ENCODE measurements at regions not wholly inside any gene's neighbourhood (a gene's known extent, or its start where the extent isn't known, plus 50 kb on each side); places are given as distances from the start of the nearest gene placed in this dataset.
A peak's percentile ranks its signal among the peaks of the same experiment; 100 is the strongest.

DNA sequence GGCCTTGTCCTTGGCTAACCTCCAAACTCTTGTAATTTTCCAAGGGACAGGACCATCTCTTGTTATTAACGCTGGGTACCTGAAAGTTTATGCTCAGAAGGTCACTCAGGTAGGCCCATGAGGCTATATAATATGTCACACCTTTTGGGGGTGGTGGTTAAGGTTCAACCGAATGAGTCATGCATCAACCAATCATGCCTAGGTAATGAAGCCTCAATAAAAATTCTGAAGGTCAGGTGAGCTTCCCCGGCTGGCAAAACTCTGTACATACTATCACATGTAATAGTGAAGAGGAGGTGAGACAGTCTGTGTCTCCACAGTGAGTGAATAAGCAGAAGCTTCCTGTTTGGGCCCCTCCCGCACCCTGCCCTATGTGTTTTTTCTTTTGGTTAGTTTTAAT is 424.9 kb downstream of the PCDH17 start:
- no peak overlapping the region for H3K4me3 ChIP-seq (ENCODE audit: low read depth, low read length)
- H3K27me3 ChIP-seq (ENCODE audit: control insufficient read depth, insufficient read depth, low read length), result no peaks in the 10 kb centered on the region
- no peaks in the 10 kb centered on the region for H3K4me1 ChIP-seq (ENCODE audit: control insufficient read depth, insufficient read depth, low read length)
- DNase-seq (ENCODE audit: low read depth in 4 of 6, low spot score in 6 of 6), result no peak
- WGBS (ENCODE audit: insufficient coverage), result 100% methylated on average over 1 of the region's 4 CpGs
- no peaks in the 10 kb centered on the region for H3K36me3 ChIP-seq (ENCODE audit: control insufficient read depth, insufficient read depth, low read length)
- no peak overlapping the region for H3K27ac ChIP-seq (ENCODE audit: low read depth, low read length)
- no peaks in the 10 kb centered on the region for H3K9me3 ChIP-seq (ENCODE audit: control insufficient read depth, insufficient read depth, low read length)

- no CpG with 5 or more reads among the region's 1 CpG for WGBS (ENCODE audit: insufficient coverage)
Measured at GRCh38 chr13:58059624-58060023, 428.1 kb downstream of the PCDH17 start.

GRCh38 chr13:58080806-58081205 is 449.3 kb downstream of the PCDH17 start:
- H3K4me3 ChIP-seq (ENCODE audit: low read depth, low read length), result no peak overlapping the region
- WGBS (ENCODE audit: insufficient coverage), result no CpG with 5 or more reads among the region's 2 CpGs
- H3K27me3 ChIP-seq (ENCODE audit: control insufficient read depth, insufficient read depth, low read length), result no peaks in the 10 kb centered on the region
- no peaks in the 10 kb centered on the region for H3K36me3 ChIP-seq (ENCODE audit: control insufficient read depth, insufficient read depth, low read length)
- no peak for DNase-seq (ENCODE audit: low read depth in 4 of 6, low spot score in 6 of 6)
- H3K27ac ChIP-seq (ENCODE audit: low read depth, low read length), result no peak overlapping the region
- no peaks in the 10 kb centered on the region for H3K4me1 ChIP-seq (ENCODE audit: control insufficient read depth, insufficient read depth, low read length)
- no peaks in the 10 kb centered on the region for H3K9me3 ChIP-seq (ENCODE audit: control insufficient read depth, insufficient read depth, low read length)

More at GRCh38 chr13:58059624-58060023, 428.1 kb downstream of the PCDH17 start:
- H3K36me3 ChIP-seq (ENCODE audit: control insufficient read depth, insufficient read depth, low read length), result no peaks in the 10 kb centered on the region
- H3K27me3 ChIP-seq (ENCODE audit: control insufficient read depth, insufficient read depth, low read length), result no peaks in the 10 kb centered on the region
- DNase-seq (ENCODE audit: low read depth in 4 of 6, low spot score in 6 of 6), result no peak
- no peaks in the 10 kb centered on the region for H3K9me3 ChIP-seq (ENCODE audit: control insufficient read depth, insufficient read depth, low read length)
- no peak overlapping the region for H3K27ac ChIP-seq (ENCODE audit: low read depth, low read length)
- H3K4me1 ChIP-seq (ENCODE audit: control insufficient read depth, insufficient read depth, low read length), result no peaks in the 10 kb centered on the region
- no peak overlapping the region for H3K4me3 ChIP-seq (ENCODE audit: low read depth, low read length)

DNA sequence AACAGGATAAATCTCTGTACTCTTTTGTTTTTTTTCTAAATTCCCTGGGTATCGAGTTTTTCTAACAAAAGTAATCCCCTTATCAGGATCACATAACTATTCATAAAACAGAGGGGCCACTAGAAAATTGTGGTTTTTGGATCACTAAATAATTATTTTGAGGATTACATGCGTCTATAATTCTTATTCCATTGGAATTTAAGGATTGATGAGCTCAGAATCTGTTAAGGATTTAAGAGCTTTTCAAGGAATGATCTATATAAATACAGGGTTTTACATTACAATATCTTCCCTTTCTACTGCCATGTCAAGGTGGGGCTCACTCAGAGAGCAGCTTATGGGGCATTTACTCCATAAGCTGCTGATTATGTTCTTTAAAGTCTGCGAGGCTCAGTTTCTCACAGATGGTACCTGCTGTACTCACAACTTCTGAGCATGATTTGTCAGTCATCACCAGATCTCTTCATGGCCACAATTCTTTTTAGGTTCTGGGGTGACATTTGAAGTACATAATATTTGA is 449.8 kb downstream of the PCDH17 start:
- no peaks in the 10 kb centered on the region for H3K36me3 ChIP-seq (ENCODE audit: control insufficient read depth, insufficient read depth, low read length)
- no peak overlapping the region for H3K27ac ChIP-seq (ENCODE audit: low read depth, low read length)
- no peak overlapping the region for H3K4me3 ChIP-seq (ENCODE audit: low read depth, low read length)
- no peak for DNase-seq (ENCODE audit: low read depth in 4 of 6, low spot score in 6 of 6)
- 100% methylated on average over 1 of the region's 3 CpGs for WGBS (ENCODE audit: insufficient coverage)
- H3K4me1 ChIP-seq (ENCODE audit: control insufficient read depth, insufficient read depth, low read length), result no peaks in the 10 kb centered on the region
- H3K27me3 ChIP-seq (ENCODE audit: control insufficient read depth, insufficient read depth, low read length), result no peaks in the 10 kb centered on the region
- H3K9me3 ChIP-seq (ENCODE audit: control insufficient read depth, insufficient read depth, low read length), result no peaks in the 10 kb centered on the region

DNA sequence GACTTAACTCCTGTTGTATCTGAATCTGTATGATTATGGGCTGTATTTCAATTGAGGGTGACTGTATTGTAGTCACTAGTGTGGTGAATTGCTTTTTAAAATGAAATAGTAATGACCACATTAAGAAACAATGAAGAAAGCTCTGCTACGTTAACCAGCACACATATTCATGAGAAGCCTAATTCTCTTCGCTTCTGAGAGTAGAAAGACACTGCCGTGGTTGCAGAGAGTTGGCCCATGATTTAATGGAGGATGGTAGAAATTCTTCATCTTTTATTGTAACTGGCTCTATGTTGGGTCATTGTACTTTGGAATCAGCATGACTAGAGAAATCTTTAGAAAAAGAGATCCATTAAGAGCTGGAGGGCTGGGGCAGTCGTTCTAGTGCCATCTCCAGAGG is 451.5 kb downstream of the PCDH17 start:
- H3K27me3 ChIP-seq (ENCODE audit: control insufficient read depth, insufficient read depth, low read length), result no peaks in the 10 kb centered on the region
- H3K4me1 ChIP-seq (ENCODE audit: control insufficient read depth, insufficient read depth, low read length), result no peaks in the 10 kb centered on the region
- no peak overlapping the region for H3K4me3 ChIP-seq (ENCODE audit: low read depth, low read length)
- DNase-seq (ENCODE audit: low read depth in 4 of 6, low spot score in 6 of 6), result peak in 2 of 6 donors; percentile 3 to 7
- 71% methylated on average over 1 of the region's 4 CpGs for WGBS (ENCODE audit: insufficient coverage)
- H3K9me3 ChIP-seq (ENCODE audit: control insufficient read depth, insufficient read depth, low read length), result no peaks in the 10 kb centered on the region
- no peaks in the 10 kb centered on the region for H3K36me3 ChIP-seq (ENCODE audit: control insufficient read depth, insufficient read depth, low read length)
- H3K27ac ChIP-seq (ENCODE audit: low read depth, low read length), result no peak overlapping the region

DNA sequence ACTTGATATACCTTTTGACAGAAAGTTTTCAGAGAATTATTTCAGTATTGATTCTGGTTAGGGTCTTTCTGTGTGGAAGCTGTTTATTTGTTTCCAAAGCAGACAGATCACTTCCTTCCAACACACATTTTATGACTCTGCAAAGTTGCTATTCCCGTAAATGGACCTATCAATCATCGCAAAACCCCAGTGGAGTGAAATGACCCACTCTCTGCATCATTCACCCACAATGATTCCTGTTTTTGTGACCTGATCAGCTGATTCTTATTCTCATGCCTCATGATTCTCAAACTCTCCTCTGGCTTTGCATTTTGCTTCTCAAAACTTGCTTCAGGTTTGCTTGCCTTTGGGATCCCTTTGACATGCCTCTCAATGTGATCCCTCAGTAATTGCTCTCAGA is 453.7 kb downstream of the PCDH17 start:
- Histone ChIP-seq H3K9me3 (ENCODE audit: control insufficient read depth, insufficient read depth, low read length) (no peaks in the 10 kb centered on the region), H3K36me3 (ENCODE audit: control insufficient read depth, insufficient read depth, low read length) (no peaks in the 10 kb centered on the region), H3K4me3 (ENCODE audit: low read depth, low read length) (no peak overlapping the region), H3K4me1 (ENCODE audit: control insufficient read depth, insufficient read depth, low read length) (no peaks in the 10 kb centered on the region), H3K27ac (ENCODE audit: low read depth, low read length) (no peak overlapping the region), H3K27me3 (ENCODE audit: control insufficient read depth, insufficient read depth, low read length) (no peaks in the 10 kb centered on the region)
- DNase-seq (ENCODE audit: low read depth in 4 of 6, low spot score in 6 of 6), result peak in 1 of 6 donors; percentile 13
- WGBS (ENCODE audit: insufficient coverage), result 78% methylated on average over 2 of the region's 2 CpGs

DNA sequence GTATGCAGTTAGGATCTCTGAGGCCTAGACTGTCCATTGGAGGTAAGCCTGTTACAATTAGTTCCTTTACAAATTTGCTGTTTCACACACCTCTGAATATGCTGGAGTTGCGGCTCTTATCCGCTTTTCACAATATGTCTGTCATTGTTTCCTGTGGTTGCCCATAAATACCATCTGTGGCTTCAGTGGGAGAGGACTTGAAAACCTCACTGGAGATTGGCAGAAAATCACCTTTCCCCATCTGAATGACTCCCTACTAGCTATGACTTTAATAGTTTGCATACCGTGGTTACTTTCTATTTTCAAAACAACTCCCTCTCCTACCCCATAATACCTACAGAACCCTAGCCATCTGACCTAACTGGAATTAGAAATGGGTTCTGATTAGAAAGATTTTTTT is 454.3 kb downstream of the PCDH17 start:
- no peak for DNase-seq (ENCODE audit: low read depth in 4 of 6, low spot score in 6 of 6)
- no CpG with 5 or more reads among the region's 3 CpGs for WGBS (ENCODE audit: insufficient coverage)
- H3K4me1 ChIP-seq (ENCODE audit: control insufficient read depth, insufficient read depth, low read length), result no peaks in the 10 kb centered on the region
- H3K27me3 ChIP-seq (ENCODE audit: control insufficient read depth, insufficient read depth, low read length), result no peaks in the 10 kb centered on the region
- H3K27ac ChIP-seq (ENCODE audit: low read depth, low read length), result no peak overlapping the region
- no peaks in the 10 kb centered on the region for H3K36me3 ChIP-seq (ENCODE audit: control insufficient read depth, insufficient read depth, low read length)
- H3K9me3 ChIP-seq (ENCODE audit: control insufficient read depth, insufficient read depth, low read length), result no peaks in the 10 kb centered on the region
- no peak overlapping the region for H3K4me3 ChIP-seq (ENCODE audit: low read depth, low read length)

GRCh38 chr13:58087566-58087965 is 456.0 kb downstream of the PCDH17 start:
- H3K4me3 ChIP-seq (ENCODE audit: low read depth, low read length), result no peak overlapping the region
- no peak overlapping the region for H3K27ac ChIP-seq (ENCODE audit: low read depth, low read length)
- H3K9me3 ChIP-seq (ENCODE audit: control insufficient read depth, insufficient read depth, low read length), result no peaks in the 10 kb centered on the region
- no peak for DNase-seq (ENCODE audit: low read depth in 4 of 6, low spot score in 6 of 6)
- no peaks in the 10 kb centered on the region for H3K27me3 ChIP-seq (ENCODE audit: control insufficient read depth, insufficient read depth, low read length)
- H3K36me3 ChIP-seq (ENCODE audit: control insufficient read depth, insufficient read depth, low read length), result no peaks in the 10 kb centered on the region
- no peaks in the 10 kb centered on the region for H3K4me1 ChIP-seq (ENCODE audit: control insufficient read depth, insufficient read depth, low read length)

DNA sequence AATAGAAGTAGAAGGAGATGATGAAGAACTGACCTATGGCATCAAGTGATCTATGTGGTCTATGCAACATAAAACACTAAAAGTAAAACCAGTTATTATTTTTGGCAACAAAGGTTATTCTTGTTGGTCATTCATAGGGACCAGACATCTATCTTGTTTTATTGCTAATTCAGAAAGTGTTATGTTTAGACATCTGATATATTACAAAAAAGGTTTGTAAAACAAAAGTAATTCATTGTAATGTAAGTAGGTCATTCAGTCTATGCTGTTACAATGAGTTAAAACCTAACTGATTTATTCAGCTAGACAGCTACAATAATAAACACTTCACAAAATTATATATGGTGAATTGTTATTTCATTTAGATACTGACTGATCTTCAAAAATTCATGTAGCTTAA is 461.9 kb downstream of the PCDH17 start:
- H3K36me3 ChIP-seq (ENCODE audit: control insufficient read depth, insufficient read depth, low read length), result no peaks in the 10 kb centered on the region
- H3K4me3 ChIP-seq (ENCODE audit: low read depth, low read length), result no peak overlapping the region
- no peaks in the 10 kb centered on the region for H3K9me3 ChIP-seq (ENCODE audit: control insufficient read depth, insufficient read depth, low read length)
- DNase-seq (ENCODE audit: low read depth in 4 of 6, low spot score in 6 of 6), result no peak
- H3K27me3 ChIP-seq (ENCODE audit: control insufficient read depth, insufficient read depth, low read length), result no peaks in the 10 kb centered on the region
- H3K27ac ChIP-seq (ENCODE audit: low read depth, low read length), result no peak overlapping the region
- H3K4me1 ChIP-seq (ENCODE audit: control insufficient read depth, insufficient read depth, low read length), result no peaks in the 10 kb centered on the region

DNA sequence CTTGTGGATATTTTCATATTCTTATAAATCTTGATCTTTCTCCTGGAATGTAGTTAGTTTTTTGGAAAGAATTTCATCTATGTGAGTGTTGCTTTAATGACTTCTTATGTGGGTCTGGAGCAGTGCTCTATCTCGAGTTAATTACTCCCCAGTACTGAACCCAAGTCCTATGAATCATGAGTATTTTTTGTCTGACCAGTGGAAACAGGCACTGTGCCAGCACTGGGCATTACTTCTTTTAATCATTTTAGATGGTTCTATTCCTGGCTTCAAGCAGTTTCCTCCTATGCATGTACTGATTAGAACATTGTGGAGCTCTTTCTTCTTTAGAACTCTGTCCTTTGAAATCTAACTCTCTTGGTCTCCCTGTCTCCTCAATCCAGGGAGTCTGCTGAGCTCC is 466.3 kb downstream of the PCDH17 start:
- DNase-seq (ENCODE audit: low read depth in 4 of 6, low spot score in 6 of 6), result no peak
- Histone ChIP-seq H3K9me3 (ENCODE audit: control insufficient read depth, insufficient read depth, low read length) (no peaks in the 10 kb centered on the region), H3K27ac (ENCODE audit: low read depth, low read length) (no peak overlapping the region), H3K36me3 (ENCODE audit: control insufficient read depth, insufficient read depth, low read length) (no peaks in the 10 kb centered on the region), H3K27me3 (ENCODE audit: control insufficient read depth, insufficient read depth, low read length) (no peaks in the 10 kb centered on the region), H3K4me3 (ENCODE audit: low read depth, low read length) (no peak overlapping the region), H3K4me1 (ENCODE audit: control insufficient read depth, insufficient read depth, low read length) (no peaks in the 10 kb centered on the region)
- WGBS (ENCODE audit: insufficient coverage), result no CpG with 5 or more reads among the region's 1 CpG

Measured in spinal cord (tissue), 9 donors.